ENCODE measurements at regions not wholly inside any gene's neighbourhood (a gene's known extent, or its start where the extent isn't known, plus 50 kb on each side); places are given as distances from the start of the nearest gene placed in this dataset.
A peak's percentile ranks its signal among the peaks of the same experiment; 100 is the strongest.

DNA sequence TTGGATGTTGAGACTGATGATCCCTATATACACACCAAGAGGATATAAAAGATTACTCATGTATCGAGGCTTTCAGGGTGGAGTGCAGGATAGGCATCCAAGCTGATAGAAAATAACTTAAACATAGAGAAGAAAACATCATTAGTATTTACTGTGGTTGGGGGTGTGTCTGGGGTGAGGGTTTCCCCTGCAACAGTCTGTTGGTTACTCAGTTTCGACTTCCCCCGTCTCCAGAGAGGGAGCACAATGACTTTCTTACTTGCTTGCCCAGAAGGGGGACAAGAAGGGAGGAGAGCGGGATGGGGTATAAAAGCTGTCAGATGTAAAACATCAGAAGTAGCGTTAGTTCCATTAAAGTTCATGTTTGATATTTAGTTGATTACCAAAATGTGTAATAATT lies 717.4 kb upstream of the ZP4 start:
- Histone ChIP-seq H3K4me2 (ENCODE audit: insufficient read depth, insufficient read length, low read length) (no peak overlapping the region), H3K23me2 (ENCODE audit: insufficient read length, low read depth, low read length, poor library complexity, severe bottlenecking) (no peaks in the 10 kb centered on the region), H3K79me1 (ENCODE audit: insufficient read depth, low read depth, low read length, poor library complexity, severe bottlenecking) (no peaks in the 10 kb centered on the region), H2AFZ (ENCODE audit: low read length) (no peak overlapping the region), H3K27ac (ENCODE audit: insufficient read length, low read depth, low read length) (no peak overlapping the region), H3K27me3 (ENCODE audit: insufficient read depth, low read length) (no peaks in the 10 kb centered on the region), H4K5ac (ENCODE audit: insufficient read length, low read depth, low read length) (no peak overlapping the region), H2BK12ac (ENCODE audit: insufficient read length, low read depth, low read length) (no peak overlapping the region), H3K14ac (ENCODE audit: insufficient read depth, low read length) (no peak overlapping the region), H2BK5ac (ENCODE audit: insufficient read length, low read length) (no peak overlapping the region), H3K23ac (ENCODE audit: insufficient read length, low read depth, low read length) (no peak overlapping the region), H3K4ac (ENCODE audit: low read depth, low read length) (no peak overlapping the region), H2BK20ac (ENCODE audit: low read depth, low read length, poor library complexity, severe bottlenecking) (no peak overlapping the region), H3K4me1 (ENCODE audit: insufficient read depth, low read length) (no peaks in the 10 kb centered on the region), H2BK15ac (ENCODE audit: low read depth, low read length) (no peak overlapping the region), H3K9me3 (ENCODE audit: control insufficient read depth, low read depth, low read length) (no peaks in the 10 kb centered on the region), H3T11ph (ENCODE audit: low read length) (no peak overlapping the region), H3K79me2 (ENCODE audit: insufficient read depth, low read length) (no peaks in the 10 kb centered on the region), H2AK5ac (ENCODE audit: insufficient read length, low read length) (no peak overlapping the region), H4K20me1 (ENCODE audit: control insufficient read depth, insufficient read depth, insufficient read length) (no peaks in the 10 kb centered on the region), H2BK120ac (ENCODE audit: low read depth, low read length, poor library complexity, severe bottlenecking) (no peak overlapping the region), H3K9ac (ENCODE audit: extremely low read depth, insufficient read length, low read length) (no peak overlapping the region), H3K56ac (ENCODE audit: insufficient read length, low read depth, low read length) (no peak overlapping the region), H3K18ac (ENCODE audit: insufficient read length, low read depth, low read length) (no peak overlapping the region), H4K91ac (ENCODE audit: insufficient read length, low read depth, low read length) (no peak overlapping the region), H4K8ac (replicated peaks; ENCODE audit: insufficient read length, low read depth, low read length) (no peak overlapping the region)
- TF ChIP-seq, protein P1, sequence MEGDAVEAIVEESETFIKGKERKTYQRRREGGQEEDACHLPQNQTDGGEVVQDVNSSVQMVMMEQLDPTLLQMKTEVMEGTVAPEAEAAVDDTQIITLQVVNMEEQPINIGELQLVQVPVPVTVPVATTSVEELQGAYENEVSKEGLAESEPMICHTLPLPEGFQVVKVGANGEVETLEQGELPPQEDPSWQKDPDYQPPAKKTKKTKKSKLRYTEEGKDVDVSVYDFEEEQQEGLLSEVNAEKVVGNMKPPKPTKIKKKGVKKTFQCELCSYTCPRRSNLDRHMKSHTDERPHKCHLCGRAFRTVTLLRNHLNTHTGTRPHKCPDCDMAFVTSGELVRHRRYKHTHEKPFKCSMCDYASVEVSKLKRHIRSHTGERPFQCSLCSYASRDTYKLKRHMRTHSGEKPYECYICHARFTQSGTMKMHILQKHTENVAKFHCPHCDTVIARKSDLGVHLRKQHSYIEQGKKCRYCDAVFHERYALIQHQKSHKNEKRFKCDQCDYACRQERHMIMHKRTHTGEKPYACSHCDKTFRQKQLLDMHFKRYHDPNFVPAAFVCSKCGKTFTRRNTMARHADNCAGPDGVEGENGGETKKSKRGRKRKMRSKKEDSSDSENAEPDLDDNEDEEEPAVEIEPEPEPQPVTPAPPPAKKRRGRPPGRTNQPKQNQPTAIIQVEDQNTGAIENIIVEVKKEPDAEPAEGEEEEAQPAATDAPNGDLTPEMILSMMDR (conservative IDR thresholded peaks at IDR 0.05) = no peak
- no peak for DNase-seq
- H3K27ac Mint-ChIP-seq = 0 out of 7 replicates have a peak overlapping the region, but pooled peaks of 1 of the 3 experiments have one; percentile 51
- peaks cover 0 to 4% of the 10 kb centered on the region in 2 experiments; a peak in 2 of 5 replicates for H3K9me3 Mint-ChIP-seq
- peaks cover 0 to 5% of the 10 kb centered on the region in 2 experiments; a peak in 1 of 4 replicates for H3K4me1 Mint-ChIP-seq
- WGBS (ENCODE audit: extremely low coverage, insufficient read length, low lambda C conversion rate) = no CpG with 5 or more reads among the region's 5 CpGs
- H3K27me3 Mint-ChIP-seq (ENCODE audit: low read depth) = no peaks in the 10 kb centered on the region
- H3K4me3 Mint-ChIP-seq = no peak overlapping the region
- no peaks in the 10 kb centered on the region; a peak in 1 of 7 replicates for H3K36me3 Mint-ChIP-seq (ENCODE audit: insufficient read depth in 1 of 3, low read depth in 3 of 3)
